Esophagus muscularis mucosa (tissue), 4 donors: ENCODE measurements at regions not wholly inside any gene's neighbourhood (a gene's known extent, or its start where the extent isn't known, plus 50 kb on each side); places are given as distances from the start of the nearest gene placed in this dataset.
A peak's percentile ranks its signal among the peaks of the same experiment; 100 is the strongest.

Experiments used
- DNase-seq: peaks from one replicate; pipeline ENCODE4 v3.0.0-alpha.2; 2017; ENCODE audit errors: extremely low spot score
- H3K27ac ChIP-seq, 4 donors: fragments of 200-600 bp; sonication (generic); replicated peaks in 1 of 4; 1 replicate in 3 of 4; 2 replicates in 1 of 4; pipeline ENCODE4 v1.5.1; 2016 to 2019; ENCODE audit warnings: mild to moderate bottlenecking in 1 of 4
- H3K27me3 ChIP-seq, 4 donors: fragments of 200-600 bp; sonication (generic); one replicate each; pipeline versions ENCODE4 v1.5.1 to v1.6.0; 2016 to 2019
- H3K36me3 ChIP-seq, 4 donors: fragments of 200-600 bp; sonication (generic); one replicate each; pipeline ENCODE4 v1.5.1; 2016 to 2019
- H3K4me1 ChIP-seq, 4 donors: fragments of 200-600 bp; sonication (generic); one replicate each; pipeline ENCODE4 v1.5.1; 2016 to 2019
- H3K4me3 ChIP-seq, 4 donors: fragments of 200-600 bp; sonication (generic); 1 replicate in 2 of 4; 2 replicates in 2 of 4; pipeline ENCODE4 v1.5.1; 2016 to 2019; ENCODE audit warnings: mild to moderate bottlenecking in 4 of 4, moderate library complexity in 1 of 4
- H3K9me3 ChIP-seq, 4 donors: fragments of 200-600 bp; sonication (generic); 1 replicate in 3 of 4; 2 replicates in 1 of 4; pipeline ENCODE4 v1.5.1; 2016 to 2019
- EP300 ChIP-seq: sonication (generic); formaldehyde crosslinking; IDR thresholded peaks from one replicate; pipeline ENCODE4 v1.6.1; 2017; ENCODE audit warnings: antibody characterized with exemption
- POLR2A ChIP-seq: fragments of 450-650 bp; IDR thresholded peaks from one replicate; pipeline ENCODE4 v1.6.1; 2017; ENCODE audit warnings: antibody characterized with exemption, moderate library complexity, mild to moderate bottlenecking, low read depth
- POLR2AphosphoS5 ChIP-seq, 2 donors: sonication (generic); formaldehyde crosslinking; IDR thresholded peaks; one replicate each; pipeline ENCODE4 v1.6.1; 2017; ENCODE audit warnings: antibody characterized with exemption in 2 of 2
- WGBS: methylation state at CpG from one replicate; pipeline ENCODE4 v1.1.5; 2018; 5-methylcytosine and 5-hydroxymethylcytosine counted together
- intact Hi-C: fragments of 100-400 bp; cut with DNase I; formaldehyde crosslinking; loops from one replicate; pipeline ENCODE4 v1.15.1; 2023
- TF ChIP-seq, protein P1 (sequence below), 3 experiments: fragments of 200-600 bp in 2 of 3; fragments of 450-650 bp in 1 of 3; sonication (generic) in 2 of 3; IDR thresholded peaks; one replicate each; pipeline ENCODE4 v1.5.1; 2017 to 2019; ENCODE audit warnings: antibody characterized with exemption in 3 of 3, mild to moderate bottlenecking in 2 of 3, moderate library complexity in 1 of 3

- H3K9me3 ChIP-seq: no peaks in the 10 kb centered on the region
- no peak for DNase-seq
- H3K4me3 ChIP-seq: no peak overlapping the region
- no peaks in the 10 kb centered on the region for H3K36me3 ChIP-seq
- no peak for TF ChIP-seq POLR2AphosphoS5 (IDR thresholded peaks at IDR 0.05)
- TF ChIP-seq, protein P1, sequence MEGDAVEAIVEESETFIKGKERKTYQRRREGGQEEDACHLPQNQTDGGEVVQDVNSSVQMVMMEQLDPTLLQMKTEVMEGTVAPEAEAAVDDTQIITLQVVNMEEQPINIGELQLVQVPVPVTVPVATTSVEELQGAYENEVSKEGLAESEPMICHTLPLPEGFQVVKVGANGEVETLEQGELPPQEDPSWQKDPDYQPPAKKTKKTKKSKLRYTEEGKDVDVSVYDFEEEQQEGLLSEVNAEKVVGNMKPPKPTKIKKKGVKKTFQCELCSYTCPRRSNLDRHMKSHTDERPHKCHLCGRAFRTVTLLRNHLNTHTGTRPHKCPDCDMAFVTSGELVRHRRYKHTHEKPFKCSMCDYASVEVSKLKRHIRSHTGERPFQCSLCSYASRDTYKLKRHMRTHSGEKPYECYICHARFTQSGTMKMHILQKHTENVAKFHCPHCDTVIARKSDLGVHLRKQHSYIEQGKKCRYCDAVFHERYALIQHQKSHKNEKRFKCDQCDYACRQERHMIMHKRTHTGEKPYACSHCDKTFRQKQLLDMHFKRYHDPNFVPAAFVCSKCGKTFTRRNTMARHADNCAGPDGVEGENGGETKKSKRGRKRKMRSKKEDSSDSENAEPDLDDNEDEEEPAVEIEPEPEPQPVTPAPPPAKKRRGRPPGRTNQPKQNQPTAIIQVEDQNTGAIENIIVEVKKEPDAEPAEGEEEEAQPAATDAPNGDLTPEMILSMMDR (IDR thresholded peaks at IDR 0.05): no peak
- WGBS: 77% methylated on average over 5 of the region's 5 CpGs
- intact Hi-C loops: no loop called here
- no peak overlapping the region for H3K27ac ChIP-seq
- no peaks in the 10 kb centered on the region for H3K27me3 ChIP-seq
- H3K4me1 ChIP-seq: no peaks in the 10 kb centered on the region
These were observed 350.4 kb downstream of the DDX10 start for GRCh38 chr11:109015283-109015682.

DNA sequence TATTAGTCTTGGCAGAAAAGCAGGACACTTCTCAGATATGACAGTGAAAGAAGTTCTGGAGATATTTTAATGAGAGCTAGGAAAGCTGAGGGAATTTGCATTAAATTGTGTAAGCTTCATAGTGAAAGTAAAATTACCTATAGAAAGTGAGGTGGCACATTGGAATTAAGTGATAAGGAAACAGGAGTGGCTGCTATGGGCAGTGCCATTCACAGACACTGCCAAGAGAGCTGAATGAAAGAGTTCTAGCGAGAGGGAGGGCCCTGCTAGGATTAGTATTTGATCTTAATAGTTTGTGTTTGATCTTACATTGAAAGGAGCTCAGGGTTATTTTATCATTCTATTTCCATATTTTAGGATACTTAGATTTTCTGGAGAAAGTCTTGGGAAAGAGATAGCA is 351.9 kb downstream of the DDX10 start:
- H3K27ac ChIP-seq: no peak overlapping the region
- intact Hi-C loops: no loop called here
- H3K9me3 ChIP-seq: no peaks in the 10 kb centered on the region
- H3K4me1 ChIP-seq: no peaks in the 10 kb centered on the region
- no peak for TF ChIP-seq POLR2AphosphoS5 (IDR thresholded peaks at IDR 0.05)
- TF ChIP-seq, protein P1 (IDR thresholded peaks at IDR 0.05): no peak
- no peak for TF ChIP-seq EP300
- no peak for TF ChIP-seq POLR2A
- H3K4me3 ChIP-seq: no peak overlapping the region
- DNase-seq: peak; percentile 53
- H3K27me3 ChIP-seq: no peaks in the 10 kb centered on the region
- H3K36me3 ChIP-seq: no peaks in the 10 kb centered on the region
- 100% methylated on average over 1 of the region's 1 CpG for WGBS

DNA sequence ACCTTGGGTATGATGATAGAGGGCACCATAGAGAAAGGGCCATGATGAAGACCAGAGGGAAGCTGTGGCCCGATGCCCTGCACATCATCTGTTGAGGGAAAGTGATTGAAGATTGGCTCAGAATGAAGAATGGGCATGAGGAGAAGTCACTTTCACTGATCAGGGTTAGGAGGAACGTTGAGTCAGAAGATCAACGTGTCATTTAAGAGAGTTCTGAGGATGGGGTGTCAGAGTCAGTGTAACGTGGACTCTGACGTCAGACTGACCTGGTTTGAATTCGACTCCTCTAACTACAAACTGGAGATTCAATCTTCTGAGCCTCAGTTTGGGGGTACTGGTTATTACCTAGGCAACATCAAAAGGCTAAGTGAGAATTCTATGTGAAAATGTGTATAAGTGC is 352.6 kb downstream of the DDX10 start:
- peak; percentile 62 for DNase-seq
- TF ChIP-seq, protein P1 (IDR thresholded peaks at IDR 0.05): no peak
- TF ChIP-seq POLR2AphosphoS5 (IDR thresholded peaks at IDR 0.05) (no peak), EP300 (no peak), POLR2A (no peak)
- no peaks in the 10 kb centered on the region for H3K27me3 ChIP-seq
- H3K27ac ChIP-seq: no peak overlapping the region
- 93% methylated on average over 6 of the region's 6 CpGs for WGBS
- H3K9me3 ChIP-seq: no peaks in the 10 kb centered on the region
- intact Hi-C loops: no loop called here
- no peaks in the 10 kb centered on the region for H3K36me3 ChIP-seq
- H3K4me3 ChIP-seq: no peak overlapping the region
- H3K4me1 ChIP-seq: no peaks in the 10 kb centered on the region

GRCh38 chr11:109018639-109019038 is 353.8 kb downstream of the DDX10 start:
- no peak overlapping the region for H3K4me3 ChIP-seq
- no peaks in the 10 kb centered on the region for H3K4me1 ChIP-seq
- H3K27me3 ChIP-seq: no peaks in the 10 kb centered on the region
- DNase-seq: no peak
- 93% methylated on average over 3 of the region's 3 CpGs for WGBS
- TF ChIP-seq POLR2AphosphoS5 (IDR thresholded peaks at IDR 0.05) (no peak), EP300 (no peak), POLR2A (no peak)
- TF ChIP-seq, protein P1 (IDR thresholded peaks at IDR 0.05): no peak
- intact Hi-C loops: no loop called here
- no peaks in the 10 kb centered on the region for H3K36me3 ChIP-seq
- H3K27ac ChIP-seq: no peak overlapping the region
- H3K9me3 ChIP-seq: no peaks in the 10 kb centered on the region

GRCh38 chr11:109019342-109019936 is 354.6 kb downstream of the DDX10 start:
- WGBS: 83% methylated on average over 7 of the region's 7 CpGs
- peak; percentile 80 for DNase-seq
- H3K4me3 ChIP-seq: no peak overlapping the region
- H3K4me1 ChIP-seq: no peaks in the 10 kb centered on the region
- intact Hi-C loops: no loop called here
- TF ChIP-seq, protein P1 (IDR thresholded peaks at IDR 0.05): no peak
- TF ChIP-seq POLR2A (no peak), EP300 (no peak), POLR2AphosphoS5 (IDR thresholded peaks at IDR 0.05) (no peak)
- H3K27me3 ChIP-seq: no peaks in the 10 kb centered on the region
- H3K27ac ChIP-seq: no peak overlapping the region
- no peaks in the 10 kb centered on the region for H3K36me3 ChIP-seq
- no peaks in the 10 kb centered on the region for H3K9me3 ChIP-seq
